SK-N-SH treated with all-trans-retinoic acid at 6 μM for 48 hours (cell line): ENCODE measurements at regions not wholly inside any gene's neighbourhood (a gene's known extent, or its start where the extent isn't known, plus 50 kb on each side); places are given as distances from the start of the nearest gene placed in this dataset.

ENCODE experiments used
- ATAC-seq: fragments of 200-7000 bp; cut with Tn5 transposase; 3 replicates; pipeline ENCODE4 v1.9.1; 2020; ENCODE audit warnings: mild to moderate bottlenecking, moderate library complexity
- ARNTL ChIP-seq: fragments of 450-650 bp; formaldehyde crosslinking; IDR thresholded peaks from 2 replicates; pipeline ENCODE4 v1.5.0; 2020; ENCODE audit warnings: low read depth, mild to moderate bottlenecking, moderate library complexity, borderline replicate concordance
- BACH2 ChIP-seq: fragments of 250-450 bp; sonication (Bioruptor Pico); IDR thresholded peaks from 2 replicates; pipeline ENCODE4 v1.9.0; 2021; ENCODE audit warnings: mild to moderate bottlenecking, borderline replicate concordance
- CREB5 ChIP-seq: fragments of 250-450 bp; sonication (Bioruptor Pico); IDR thresholded peaks from 2 replicates; pipeline ENCODE4 v1.5.1; 2020; ENCODE audit warnings: low read depth, mild to moderate bottlenecking, moderate library complexity
- CSDC2 ChIP-seq: fragments of 250-450 bp; sonication (Bioruptor Pico); IDR thresholded peaks from 2 replicates; pipeline ENCODE4 v1.5.0; 2020; ENCODE audit warnings: mild to moderate bottlenecking, moderate library complexity
- CSRNP3 ChIP-seq: fragments of 250-450 bp; sonication (Bioruptor Pico); IDR thresholded peaks from 2 replicates; pipeline ENCODE4 v1.5.1; 2021; ENCODE audit warnings: mild to moderate bottlenecking, moderate library complexity
- ESRRG ChIP-seq: fragments of 250-450 bp; sonication (Bioruptor Pico); IDR thresholded peaks from 2 replicates; pipeline ENCODE4 v1.6.1; 2021; ENCODE audit warnings: mild to moderate bottlenecking
- GLIS3 ChIP-seq: fragments of 250-450 bp; sonication (Bioruptor Pico); IDR thresholded peaks from 2 replicates; pipeline ENCODE4 v1.5.0; 2020; ENCODE audit warnings: mild to moderate bottlenecking, moderate library complexity
- ISL1 ChIP-seq: fragments of 250-450 bp; sonication (Bioruptor Pico); IDR thresholded peaks from 2 replicates; pipeline ENCODE4 v2.1.2; 2022; ENCODE audit warnings: mild to moderate bottlenecking, moderate library complexity
- OSR1 ChIP-seq: fragments of 250-450 bp; sonication (Bioruptor Pico); IDR thresholded peaks from 2 replicates; pipeline ENCODE4 v1.8.0; 2022; ENCODE audit warnings: moderate library complexity, mild to moderate bottlenecking, inconsistent platforms
- PATZ1 ChIP-seq: fragments of 250-450 bp; sonication (Bioruptor Pico); IDR thresholded peaks from 2 replicates; pipeline ENCODE4 v1.8.0; 2020; ENCODE audit warnings: mild to moderate bottlenecking, moderate library complexity, borderline replicate concordance
- POU6F1 ChIP-seq: fragments of 250-450 bp; sonication (Bioruptor Pico); IDR thresholded peaks from 2 replicates; pipeline ENCODE4 v1.8.0; 2021; ENCODE audit warnings: low read depth, mild to moderate bottlenecking, moderate library complexity, borderline replicate concordance
- RARB ChIP-seq: fragments of 250-450 bp; sonication (Bioruptor Pico); IDR thresholded peaks from 2 replicates; pipeline ENCODE4 v1.8.0; 2021; ENCODE audit warnings: mild to moderate bottlenecking, moderate library complexity
- TCF4 ChIP-seq: fragments of 250-450 bp; sonication (Bioruptor Pico); IDR thresholded peaks from 2 replicates; pipeline ENCODE4 v1.8.0; 2021; ENCODE audit warnings: mild to moderate bottlenecking, moderate library complexity, borderline replicate concordance
- TSHZ2 ChIP-seq: fragments of 250-450 bp; sonication (Bioruptor Pico); IDR thresholded peaks from 2 replicates; pipeline ENCODE4 v1.5.0; 2020; ENCODE audit warnings: mild to moderate bottlenecking, moderate library complexity
- ZC3H10 ChIP-seq: fragments of 250-450 bp; sonication (Bioruptor Pico); IDR thresholded peaks from 2 replicates; pipeline ENCODE4 v1.5.1; 2021; ENCODE audit warnings: mild to moderate bottlenecking, moderate library complexity
- ZFP3 ChIP-seq: fragments of 250-450 bp; sonication (Bioruptor Pico); IDR thresholded peaks from 2 replicates; pipeline ENCODE4 v1.5.0; 2020; ENCODE audit warnings: mild to moderate bottlenecking, moderate library complexity
- ZFP30 ChIP-seq: fragments of 450-650 bp; formaldehyde crosslinking; IDR thresholded peaks from 2 replicates; pipeline ENCODE4 v1.5.0; 2022; ENCODE audit warnings: mild to moderate bottlenecking, moderate library complexity
- ZNF565 ChIP-seq: fragments of 450-650 bp; formaldehyde crosslinking; conservative IDR thresholded peaks from 2 replicates; pipeline ENCODE4 v1.5.0; 2020; ENCODE audit warnings: low read depth, mild to moderate bottlenecking, moderate library complexity
- ZNF70 ChIP-seq: fragments of 450-650 bp; formaldehyde crosslinking; IDR thresholded peaks from 2 replicates; pipeline ENCODE4 v1.5.0; 2020; ENCODE audit warnings: mild to moderate bottlenecking, moderate library complexity

GRCh38 chr18:6574631-6575030 lies 154.9 kb upstream of the ARHGAP28 start:
- ATAC-seq: no peak
- TF ChIP-seq PATZ1: no peak
- TF ChIP-seq ZFP30: no peak
- TF ChIP-seq CREB5 (CRISPR knock-in tag): no peak
- no peak for TF ChIP-seq CSDC2 (CRISPR knock-in tag)
- no peak for TF ChIP-seq RARB
- no peak for TF ChIP-seq ZNF565 (CRISPR knock-in tag)
- no peak for TF ChIP-seq TSHZ2 (CRISPR knock-in tag)
- no peak for TF ChIP-seq GLIS3
- TF ChIP-seq ZFP3: no peak
- TF ChIP-seq ZC3H10 (CRISPR knock-in tag): no peak

- no peak for TF ChIP-seq ESRRG
- TF ChIP-seq BACH2: no peak
- no peak for TF ChIP-seq OSR1
- no peak for TF ChIP-seq ZFP30
- no peak for TF ChIP-seq ZC3H10 (CRISPR knock-in tag)
- no peak for TF ChIP-seq ZFP3
- TF ChIP-seq CREB5 (CRISPR knock-in tag): no peak
- TF ChIP-seq TSHZ2 (CRISPR knock-in tag): no peak
- TF ChIP-seq RARB: no peak
- TF ChIP-seq GLIS3: no peak
- no peak for TF ChIP-seq ISL1 (CRISPR knock-in tag)
- no peak for TF ChIP-seq PATZ1
- TF ChIP-seq ZNF70 (CRISPR knock-in tag): no peak
- no peak for ATAC-seq
Observed at GRCh38 chr18:6575908-6576307, 153.6 kb upstream of the ARHGAP28 start.

GRCh38 chr18:6576718-6577375 lies 152.7 kb upstream of the ARHGAP28 start:
- no peak for ATAC-seq
- no peak for TF ChIP-seq ZFP30
- TF ChIP-seq CSRNP3 (CRISPR knock-in tag): no peak
- TF ChIP-seq TSHZ2 (CRISPR knock-in tag): no peak
- TF ChIP-seq POU6F1 (CRISPR knock-in tag): no peak
- no peak for TF ChIP-seq ARNTL (CRISPR knock-in tag)
- no peak for TF ChIP-seq TCF4 (CRISPR knock-in tag)
- no peak for TF ChIP-seq RARB
- TF ChIP-seq ZNF70 (CRISPR knock-in tag): no peak
